T-helper 2 cell treated with Interferon-gamma antibody and Interleukin-4, amounts not matched to agents 5 μg/mL and 100 μg/mL, for 36 hours (primary cell): ENCODE measurements at regions not wholly inside any gene's neighbourhood (a gene's known extent, or its start where the extent isn't known, plus 50 kb on each side); places are given as distances from the start of the nearest gene placed in this dataset.
"Not testable (repeated sequence)": the region's sequence is repeated elsewhere in the genome, so short reads cannot be mapped to it uniquely, and the experiment has no call there.

Experiments
- DNase-seq: peaks from one replicate; pipeline ENCODE4 v3.0.0; 2021; ENCODE audit warnings: low spot score
- H3K27ac Mint-ChIP-seq: one replicate; pipeline ENCODE4 v1.8.0; 2021; ENCODE audit warnings: mild to moderate bottlenecking, mixed read lengths
- H3K27me3 Mint-ChIP-seq: one replicate; pipeline ENCODE4 v1.8.0; 2021; ENCODE audit warnings: low read depth, mixed read lengths
- H3K36me3 Mint-ChIP-seq: one replicate; pipeline ENCODE4 v1.8.0; 2021; ENCODE audit warnings: low read depth, mixed read lengths
- H3K4me1 Mint-ChIP-seq: one replicate; pipeline ENCODE4 v1.8.0; 2021; ENCODE audit warnings: low read depth, mixed read lengths
- H3K4me3 Mint-ChIP-seq: one replicate; pipeline ENCODE4 v1.8.0; 2022; ENCODE audit warnings: mild to moderate bottlenecking, moderate library complexity, mixed read lengths
- H3K9me3 Mint-ChIP-seq: one replicate; pipeline ENCODE4 v1.8.0; 2021; ENCODE audit warnings: mixed read lengths

DNA sequence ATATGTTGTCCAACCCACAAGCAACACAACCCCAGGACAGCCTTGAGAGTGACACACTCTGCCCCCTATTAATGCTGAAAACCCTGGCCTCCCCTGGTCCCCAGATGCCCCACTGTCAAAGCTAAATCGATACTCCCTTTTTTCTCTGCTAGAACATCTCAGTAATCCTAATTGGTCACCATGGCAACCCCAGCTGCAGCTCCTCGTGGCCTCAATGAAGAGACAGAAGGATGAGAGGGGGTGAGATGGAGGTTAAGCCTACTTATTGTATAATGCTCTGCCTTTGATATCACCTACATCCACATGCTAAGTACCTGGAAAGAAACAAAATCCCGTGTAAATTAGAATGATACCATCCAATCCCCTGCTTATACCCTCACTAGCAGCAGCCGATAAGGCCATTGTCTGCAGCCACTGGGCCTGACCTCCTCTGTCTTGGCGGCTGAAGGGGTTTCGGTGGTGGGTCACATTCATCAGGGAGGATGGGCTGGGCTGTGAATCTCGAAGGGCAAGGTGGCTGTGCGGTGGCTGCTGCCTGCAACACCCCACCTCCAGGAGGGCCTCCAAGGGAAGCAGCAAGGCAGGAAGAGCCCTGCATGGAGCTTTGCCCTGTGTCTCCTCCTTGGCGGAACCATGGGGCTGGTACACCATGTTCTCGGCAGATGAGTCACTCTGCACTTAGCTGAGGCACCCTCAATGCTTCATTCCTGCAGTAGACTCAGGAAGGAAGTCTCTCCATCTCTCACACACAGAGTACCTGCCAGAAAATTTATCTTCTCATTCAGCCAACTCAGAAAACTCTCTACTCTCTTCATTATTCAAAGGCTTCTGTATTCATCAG lies 399.5 kb downstream of the BUD13 start:
- H3K27ac Mint-ChIP-seq, result no peak overlapping the region
- H3K9me3 Mint-ChIP-seq, result no peaks in the 10 kb centered on the region
- H3K4me1 Mint-ChIP-seq, result no peaks in the 10 kb centered on the region
- H3K36me3 Mint-ChIP-seq, result no peaks in the 10 kb centered on the region
- no peaks in the 10 kb centered on the region for H3K27me3 Mint-ChIP-seq
- no peak overlapping the region for H3K4me3 Mint-ChIP-seq
- DNase-seq, result no peak

DNA sequence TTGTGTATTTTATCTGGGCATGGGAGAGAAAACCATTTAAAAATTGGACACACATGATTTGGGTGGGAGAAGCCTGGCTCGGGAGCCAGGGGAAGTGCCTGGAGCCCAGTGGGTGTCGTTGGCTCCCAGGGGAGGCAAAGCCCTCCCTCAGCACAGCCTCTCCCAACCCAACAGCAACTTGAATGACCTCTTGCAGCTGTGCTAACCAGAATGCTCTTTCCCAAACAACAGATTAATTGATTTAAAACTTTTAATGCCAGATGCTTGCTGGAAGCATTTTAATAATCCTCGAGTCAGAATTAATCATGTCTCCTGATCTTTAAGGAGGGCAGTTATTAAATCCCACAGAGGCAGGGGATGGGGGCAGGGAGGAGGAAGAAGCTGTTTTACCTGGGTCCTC lies 401.6 kb downstream of the BUD13 start:
- no peaks in the 10 kb centered on the region for H3K36me3 Mint-ChIP-seq
- H3K9me3 Mint-ChIP-seq, result no peaks in the 10 kb centered on the region
- no peaks in the 10 kb centered on the region for H3K4me1 Mint-ChIP-seq
- H3K27ac Mint-ChIP-seq, result no peak overlapping the region
- DNase-seq, result no peak
- H3K4me3 Mint-ChIP-seq, result no peak overlapping the region
- no peaks in the 10 kb centered on the region for H3K27me3 Mint-ChIP-seq

DNA sequence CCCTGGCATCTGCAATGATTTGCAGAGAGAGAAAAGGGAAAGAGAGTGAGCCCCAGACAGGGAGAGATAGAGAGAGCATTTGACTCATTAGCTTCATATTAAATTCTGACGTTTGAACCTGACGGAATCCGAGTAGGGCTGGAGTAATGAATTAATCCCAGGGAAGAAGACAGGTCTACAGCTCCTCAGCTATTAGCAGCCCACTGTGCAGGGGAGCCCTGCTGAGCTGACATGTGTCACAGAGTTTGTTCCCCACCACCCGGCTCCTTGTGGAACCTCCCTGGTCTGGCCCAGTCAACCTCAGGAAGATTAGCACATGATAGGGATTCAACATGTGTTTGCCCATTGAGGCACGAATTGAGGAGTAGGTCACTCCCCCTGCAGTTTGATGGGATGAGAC lies 404.0 kb downstream of the BUD13 start:
- DNase-seq, result no peak
- Mint-ChIP-seq H3K4me3 (no peak overlapping the region), H3K4me1 (no peaks in the 10 kb centered on the region), H3K27ac (no peak overlapping the region), H3K36me3 (no peaks in the 10 kb centered on the region), H3K9me3 (no peaks in the 10 kb centered on the region), H3K27me3 (no peaks in the 10 kb centered on the region)

DNA sequence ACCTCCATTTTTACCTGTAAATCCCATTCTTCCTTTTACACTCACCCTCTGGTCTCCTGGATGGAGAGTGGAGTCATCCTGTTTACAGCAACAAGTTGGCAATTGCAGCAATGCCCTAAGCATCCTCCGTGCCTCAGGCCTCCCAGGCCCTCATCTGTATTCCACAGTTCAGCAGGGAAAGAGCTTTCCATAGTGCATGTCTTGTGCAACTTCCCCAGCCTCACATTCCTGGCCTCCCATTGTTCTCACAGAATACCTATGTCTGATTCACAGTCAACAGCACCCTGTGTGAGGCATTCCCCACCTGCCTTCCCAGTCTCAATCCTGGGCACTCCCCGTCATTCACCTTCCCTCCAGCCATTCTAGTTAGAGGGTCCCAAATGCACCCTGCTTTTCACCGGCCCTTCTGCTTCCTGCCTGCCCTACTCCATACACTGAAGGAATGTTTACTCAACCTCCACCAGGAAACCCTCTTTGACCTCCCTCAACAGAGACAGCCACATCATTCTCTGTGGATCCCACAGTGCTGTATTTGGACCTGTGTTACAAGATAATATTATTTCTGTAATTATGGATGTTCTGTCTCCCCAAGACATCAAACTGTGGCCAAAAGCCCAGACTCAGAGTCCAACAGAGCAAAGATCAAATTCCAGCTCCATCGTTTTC lies 405.7 kb downstream of the BUD13 start:
- DNase-seq, result no peak
- Mint-ChIP-seq H3K27me3 (no peaks in the 10 kb centered on the region), H3K27ac (no peak overlapping the region), H3K4me3 (no peak overlapping the region), H3K4me1 (no peaks in the 10 kb centered on the region), H3K9me3 (no peaks in the 10 kb centered on the region), H3K36me3 (no peaks in the 10 kb centered on the region)

DNA sequence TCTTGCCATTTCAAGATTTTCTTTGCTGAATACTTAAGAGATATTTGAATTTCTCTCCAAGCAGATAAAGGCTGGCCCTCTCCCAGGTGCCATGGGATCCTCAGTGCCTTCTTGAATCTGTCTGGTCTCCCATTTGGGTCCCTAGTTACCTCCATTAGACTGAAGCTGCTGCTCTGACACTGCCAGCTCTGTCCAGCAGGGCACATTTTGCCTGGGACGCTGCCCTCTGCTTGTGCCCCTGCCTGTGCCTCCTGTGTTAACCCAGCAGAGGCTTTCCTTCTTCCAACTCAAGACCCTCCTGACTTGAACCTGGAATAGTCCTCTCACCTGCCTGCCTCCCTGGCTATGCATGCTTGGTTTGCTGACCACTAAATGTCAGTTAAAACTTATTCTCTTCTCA lies 406.3 kb downstream of the BUD13 start:
- H3K27ac Mint-ChIP-seq, result no peak overlapping the region
- H3K9me3 Mint-ChIP-seq, result no peaks in the 10 kb centered on the region
- H3K4me3 Mint-ChIP-seq, result no peak overlapping the region
- H3K27me3 Mint-ChIP-seq, result no peaks in the 10 kb centered on the region
- no peak for DNase-seq
- H3K4me1 Mint-ChIP-seq, result no peaks in the 10 kb centered on the region
- H3K36me3 Mint-ChIP-seq, result no peaks in the 10 kb centered on the region

- H3K9me3 Mint-ChIP-seq, H3K27ac Mint-ChIP-seq, H3K27me3 Mint-ChIP-seq, H3K4me1 Mint-ChIP-seq, H3K4me3 Mint-ChIP-seq, DNase-seq, H3K36me3 Mint-ChIP-seq: not testable (repeated sequence)
Measured at GRCh38 chr11:116364925-116365324, 407.9 kb downstream of the BUD13 start.

DNA sequence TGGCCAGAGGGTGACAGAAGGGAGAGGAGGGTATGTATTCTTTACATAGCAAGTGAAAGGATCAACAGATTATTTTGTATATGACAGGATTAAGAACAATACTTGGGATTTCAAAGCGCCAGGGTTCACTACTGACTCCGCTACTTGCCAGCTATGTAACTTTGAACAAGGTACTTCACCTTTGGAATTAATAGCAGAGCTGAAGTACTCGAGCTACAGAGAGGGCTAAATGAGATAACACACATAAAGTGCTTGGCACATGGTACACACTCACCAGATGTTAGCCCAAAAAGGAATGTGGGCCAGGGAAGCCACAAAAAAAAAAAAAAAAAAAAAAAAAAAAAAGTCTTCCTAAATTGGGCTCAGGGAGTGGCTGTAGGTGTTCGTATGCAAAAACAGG lies 408.4 kb downstream of the BUD13 start:
- Mint-ChIP-seq H3K27me3 (no peaks in the 10 kb centered on the region), H3K36me3 (no peaks in the 10 kb centered on the region), H3K9me3 (no peaks in the 10 kb centered on the region), H3K4me1 (no peaks in the 10 kb centered on the region), H3K4me3 (no peak overlapping the region), H3K27ac (no peak overlapping the region)
- no peak for DNase-seq

- no peaks in the 10 kb centered on the region for H3K4me1 Mint-ChIP-seq
- no peak overlapping the region for H3K27ac Mint-ChIP-seq
- H3K27me3 Mint-ChIP-seq, result no peaks in the 10 kb centered on the region
- H3K4me3 Mint-ChIP-seq, result no peak overlapping the region
- DNase-seq, result no peak
- H3K36me3 Mint-ChIP-seq, result no peaks in the 10 kb centered on the region
- H3K9me3 Mint-ChIP-seq, result no peaks in the 10 kb centered on the region
Measured at GRCh38 chr11:116360221-116360941, 412.4 kb downstream of the BUD13 start.

DNA sequence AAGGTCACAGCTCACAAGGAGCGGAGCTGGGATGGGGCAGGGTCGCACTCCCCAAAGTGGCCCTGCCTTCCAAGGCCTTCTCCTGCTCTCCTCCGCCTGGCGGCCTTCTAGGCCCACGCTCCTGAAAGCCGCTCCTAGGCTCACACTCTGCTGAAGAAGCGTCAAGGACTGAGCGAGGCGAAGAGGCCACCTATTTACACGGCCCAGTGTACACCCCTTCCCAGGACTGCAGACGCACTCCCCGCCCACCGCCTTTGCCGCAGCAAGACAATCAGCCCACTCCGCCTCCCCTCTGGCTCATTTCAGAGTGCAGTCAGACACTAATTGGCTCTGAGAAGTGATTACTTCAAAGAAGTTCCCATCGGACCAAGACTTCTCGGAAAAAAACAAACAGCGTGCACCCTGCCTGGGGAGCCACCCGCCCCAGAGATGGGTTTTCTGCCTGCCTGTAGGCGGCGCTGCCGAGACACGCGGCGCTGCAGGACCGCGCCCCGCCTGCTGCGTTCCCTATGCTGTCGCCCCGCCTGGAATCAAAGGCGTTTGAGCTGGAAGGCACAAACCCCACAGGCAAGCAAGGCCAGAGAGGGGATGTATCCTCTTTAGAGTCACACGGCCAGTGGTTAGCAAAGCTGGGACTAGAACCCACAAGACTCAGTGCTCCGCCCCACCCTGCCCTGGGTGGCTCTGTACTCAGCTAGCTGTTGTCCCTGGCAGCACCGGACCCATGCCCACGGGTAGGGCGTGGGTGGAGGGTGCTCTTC lies 414.8 kb downstream of the BUD13 start:
- Mint-ChIP-seq H3K36me3 (no peaks in the 10 kb centered on the region), H3K4me1 (no peaks in the 10 kb centered on the region), H3K27me3 (no peaks in the 10 kb centered on the region), H3K9me3 (no peaks in the 10 kb centered on the region), H3K27ac (no peak overlapping the region), H3K4me3 (no peak overlapping the region)
- DNase-seq, result no peak

DNA sequence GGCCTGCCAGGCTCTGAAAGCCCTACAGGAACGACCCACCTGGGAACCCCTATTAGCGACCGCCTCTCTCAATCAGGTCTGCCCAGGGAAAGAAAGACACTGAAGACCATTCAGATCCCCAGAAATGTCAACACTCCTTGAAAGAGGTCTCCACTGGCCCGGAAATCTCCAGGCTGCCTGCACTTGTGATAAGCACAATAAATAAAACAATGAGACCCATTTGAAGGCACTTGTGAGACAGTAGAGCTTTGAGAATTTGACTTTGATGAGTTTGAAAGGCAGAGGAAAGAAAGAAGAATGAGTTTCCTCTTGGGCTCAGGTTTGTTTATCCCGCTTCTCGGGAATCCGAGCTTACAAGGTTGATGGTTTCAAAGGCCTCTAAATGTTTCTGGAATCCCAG lies 416.3 kb downstream of the BUD13 start:
- Mint-ChIP-seq H3K4me1 (no peaks in the 10 kb centered on the region), H3K27me3 (no peaks in the 10 kb centered on the region), H3K4me3 (no peak overlapping the region), H3K36me3 (no peaks in the 10 kb centered on the region), H3K27ac (no peak overlapping the region), H3K9me3 (no peaks in the 10 kb centered on the region)
- DNase-seq, result no peak

DNA sequence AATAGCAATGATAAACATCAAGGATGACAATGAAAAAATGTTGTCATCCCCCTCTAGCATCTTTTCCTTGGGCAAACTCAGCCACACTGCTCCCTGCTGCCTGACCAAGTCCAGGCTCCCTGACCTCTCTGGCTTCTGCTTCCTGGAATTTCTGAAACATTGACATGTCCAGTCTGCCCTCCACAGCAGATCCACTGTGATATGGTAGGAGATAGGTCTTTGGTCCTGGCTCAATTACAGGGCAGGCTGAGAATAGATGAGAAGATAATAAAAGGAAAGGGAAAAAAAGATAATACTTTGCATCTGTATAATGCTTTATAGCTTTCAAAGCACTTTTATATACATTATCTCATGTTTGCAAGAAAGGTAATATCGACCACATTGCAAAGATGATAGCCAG lies 417.7 kb downstream of the BUD13 start:
- Mint-ChIP-seq H3K27ac (no peak overlapping the region), H3K9me3 (no peaks in the 10 kb centered on the region), H3K4me3 (no peak overlapping the region), H3K27me3 (no peaks in the 10 kb centered on the region), H3K36me3 (no peaks in the 10 kb centered on the region), H3K4me1 (no peaks in the 10 kb centered on the region)
- no peak for DNase-seq

- Mint-ChIP-seq H3K9me3 (no peaks in the 10 kb centered on the region), H3K4me3 (no peak overlapping the region), H3K27me3 (no peaks in the 10 kb centered on the region), H3K36me3 (no peaks in the 10 kb centered on the region), H3K27ac (no peak overlapping the region), H3K4me1 (no peaks in the 10 kb centered on the region)
- no peak for DNase-seq
Measured at GRCh38 chr11:116353589-116353988, 419.2 kb downstream of the BUD13 start.

DNA sequence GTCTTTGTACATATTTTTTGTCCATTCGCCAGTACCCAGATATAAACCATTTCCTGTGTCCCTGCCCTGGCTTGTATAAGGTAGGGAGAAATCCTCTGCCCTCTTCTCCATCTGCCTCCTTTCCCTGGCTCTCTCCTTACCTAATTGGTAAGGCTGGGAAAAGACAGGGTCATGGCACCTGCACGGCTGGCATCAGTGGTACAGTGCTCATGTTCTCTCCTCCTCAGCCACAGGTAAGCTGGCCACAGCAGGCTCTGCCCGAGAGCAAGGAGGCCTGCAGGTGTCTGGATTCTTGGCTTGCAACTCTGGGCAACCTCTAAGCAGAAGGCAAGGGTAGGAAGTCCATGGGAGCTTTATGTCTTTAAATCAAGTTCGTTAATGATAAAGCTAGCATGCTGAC lies 419.9 kb downstream of the BUD13 start:
- Mint-ChIP-seq H3K4me1 (peaks cover 1% of the 10 kb centered on the region), H3K27ac (no peak overlapping the region), H3K27me3 (no peaks in the 10 kb centered on the region), H3K9me3 (no peaks in the 10 kb centered on the region), H3K4me3 (no peak overlapping the region), H3K36me3 (no peaks in the 10 kb centered on the region)
- no peak for DNase-seq

DNA sequence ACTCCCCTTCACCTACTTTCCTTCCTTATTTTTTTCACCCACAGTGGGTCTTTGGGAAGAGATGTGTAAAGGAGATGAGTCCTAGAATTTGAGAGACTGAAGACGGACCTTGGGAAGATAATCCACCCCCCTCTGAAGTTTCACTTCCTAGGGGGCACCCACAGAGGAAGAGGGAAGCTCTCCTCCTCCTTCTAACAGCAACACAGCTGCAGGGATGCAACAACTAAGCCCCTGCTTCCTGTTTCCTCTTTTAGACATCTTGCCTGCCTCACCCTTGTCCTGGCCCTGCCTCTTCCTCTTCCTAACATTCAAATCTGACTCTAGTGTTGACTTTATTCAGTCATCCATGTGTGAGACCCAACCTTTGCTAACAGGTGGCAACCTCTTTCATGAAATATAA lies 424.6 kb downstream of the BUD13 start:
- peaks cover 5% of the 10 kb centered on the region for H3K9me3 Mint-ChIP-seq

More for the DNA sequence above, 424.6 kb downstream of the BUD13 start:
- Mint-ChIP-seq H3K4me3 (no peak overlapping the region), H3K27ac (no peak overlapping the region), H3K36me3 (no peaks in the 10 kb centered on the region), H3K4me1 (peaks cover 1% of the 10 kb centered on the region), H3K27me3 (no peaks in the 10 kb centered on the region)
- DNase-seq, result no peak
